ENCODE measurements at regions not wholly inside any gene's neighbourhood (a gene's known extent, or its start where the extent isn't known, plus 50 kb on each side); places are given as distances from the start of the nearest gene placed in this dataset.

DNA sequence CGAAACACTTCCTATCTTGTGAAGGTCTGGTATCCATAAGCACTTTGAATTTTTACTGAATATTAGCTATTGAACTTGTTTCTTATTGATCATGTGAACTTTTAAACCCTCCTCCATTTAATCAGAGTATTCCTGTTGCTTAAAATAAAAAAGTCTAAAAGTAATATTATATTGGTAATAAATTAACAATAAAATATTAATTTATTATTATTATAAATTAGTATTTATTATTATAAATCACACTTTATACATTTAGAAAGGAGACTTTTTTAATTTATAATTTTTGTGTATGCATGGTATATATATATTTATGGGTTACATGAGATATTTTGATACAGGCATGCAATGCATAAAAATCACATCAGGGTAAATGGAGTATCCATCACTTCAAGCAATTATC, 295.4 kb upstream of the NETO1 start:
- ATAC-seq (ENCODE audit: low read depth), result no peak
- no peak overlapping the region for H3K27ac Mint-ChIP-seq
- H3K4me3 Mint-ChIP-seq, result no peak overlapping the region
- H3K9me3 Mint-ChIP-seq, result no peaks in the 10 kb centered on the region
- H3K27me3 Mint-ChIP-seq, result no peaks in the 10 kb centered on the region
- no peaks in the 10 kb centered on the region for H3K36me3 Mint-ChIP-seq
- no peak for DNase-seq (ENCODE audit: low spot score in 2 of 2)
- H3K4me1 Mint-ChIP-seq, result no peaks in the 10 kb centered on the region

DNA sequence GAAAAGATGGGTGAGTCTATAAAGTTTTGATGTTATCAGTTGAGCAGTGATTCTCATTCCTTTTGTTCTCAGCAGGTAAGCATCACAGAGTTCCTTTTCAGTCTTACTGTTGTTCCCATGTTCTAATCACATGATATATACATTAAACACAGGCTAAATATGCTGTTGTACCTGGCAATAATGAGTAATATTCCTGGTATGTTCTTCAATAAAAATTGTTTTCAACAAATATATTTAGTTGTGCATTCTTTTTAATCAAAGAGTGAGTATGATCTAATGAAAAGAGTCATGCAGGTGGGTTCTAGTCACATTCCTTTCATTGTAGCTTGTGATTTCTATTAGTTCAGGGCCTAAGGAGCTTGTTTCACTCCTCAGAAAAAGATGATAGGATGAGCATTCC, 288.3 kb upstream of the NETO1 start:
- Mint-ChIP-seq H3K9me3 (no peaks in the 10 kb centered on the region), H3K4me3 (no peak overlapping the region), H3K27ac (no peak overlapping the region), H3K27me3 (no peaks in the 10 kb centered on the region), H3K36me3 (no peaks in the 10 kb centered on the region), H3K4me1 (no peaks in the 10 kb centered on the region)
- DNase-seq (ENCODE audit: low spot score in 2 of 2) (no peak), ATAC-seq (ENCODE audit: low read depth) (no peak)

DNA sequence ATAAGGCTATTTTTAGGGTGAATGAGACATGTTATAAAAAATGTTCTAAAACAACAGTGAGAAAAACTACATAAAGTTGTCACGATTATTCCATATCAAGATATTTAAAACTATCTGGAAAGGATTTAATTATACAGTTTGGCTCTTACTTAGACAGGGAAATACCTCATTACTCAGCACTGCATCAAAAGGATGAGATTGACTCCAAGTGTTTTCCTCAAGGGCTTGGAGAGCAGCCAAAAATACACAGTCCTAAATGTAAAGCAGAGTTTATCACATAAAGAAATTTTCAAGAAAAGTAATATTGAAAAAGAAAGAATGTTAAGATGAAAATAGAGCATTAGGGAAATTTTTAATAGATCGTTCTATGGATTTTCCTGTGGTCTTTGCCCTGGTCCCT, 285.5 kb upstream of the NETO1 start:
- H3K36me3 Mint-ChIP-seq, result no peaks in the 10 kb centered on the region
- H3K27me3 Mint-ChIP-seq, result no peaks in the 10 kb centered on the region
- no peak for DNase-seq (ENCODE audit: low spot score in 2 of 2)
- H3K4me3 Mint-ChIP-seq, result no peak overlapping the region
- ATAC-seq (ENCODE audit: low read depth), result no peak
- H3K9me3 Mint-ChIP-seq, result peaks cover 1% of the 10 kb centered on the region
- H3K27ac Mint-ChIP-seq, result no peak overlapping the region
- no peaks in the 10 kb centered on the region for H3K4me1 Mint-ChIP-seq

DNA sequence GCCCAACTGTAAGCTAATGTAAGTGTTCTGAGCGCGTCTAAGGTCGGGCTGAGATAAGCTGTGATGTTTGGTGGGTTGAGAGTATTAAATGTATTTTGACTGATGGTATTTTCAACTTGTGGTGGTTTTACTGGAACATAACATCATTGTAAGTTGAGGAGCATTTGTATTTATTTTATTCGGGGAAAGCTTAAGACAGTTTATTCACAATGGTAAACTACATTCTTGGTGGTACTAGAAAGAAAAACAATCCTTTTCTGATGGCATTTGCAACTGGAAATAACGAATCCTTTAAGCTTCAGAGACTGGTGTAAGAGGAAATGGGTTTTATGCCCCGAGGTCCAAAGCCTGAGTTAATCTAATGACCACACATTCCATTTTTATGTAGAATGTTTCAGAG, 283.3 kb upstream of the NETO1 start:
- Mint-ChIP-seq H3K27ac (no peak overlapping the region), H3K27me3 (no peaks in the 10 kb centered on the region), H3K4me3 (no peak overlapping the region), H3K36me3 (no peaks in the 10 kb centered on the region), H3K4me1 (no peaks in the 10 kb centered on the region), H3K9me3 (peaks cover 1% of the 10 kb centered on the region)
- DNase-seq (ENCODE audit: low spot score in 2 of 2) (no peak), ATAC-seq (ENCODE audit: low read depth) (no peak)

DNA sequence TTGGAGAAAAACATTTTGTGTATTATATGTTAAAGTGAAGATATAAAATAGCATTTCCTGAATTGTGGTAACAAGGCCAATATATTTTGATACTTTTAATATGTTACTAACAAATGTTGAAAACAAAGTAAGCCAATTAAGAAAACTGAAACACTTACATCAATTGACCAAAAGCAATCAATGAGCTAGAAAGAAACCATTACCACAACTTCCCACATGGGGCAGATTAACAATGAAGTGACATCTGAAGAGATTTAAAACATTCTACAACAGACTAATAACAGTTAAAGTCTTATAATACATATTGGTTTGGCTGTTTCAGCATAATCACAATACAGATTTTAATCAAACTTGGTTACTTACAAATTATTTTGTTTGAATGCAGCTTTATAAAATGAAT, 282.4 kb upstream of the NETO1 start:
- Mint-ChIP-seq H3K36me3 (no peaks in the 10 kb centered on the region), H3K9me3 (peaks cover 1% of the 10 kb centered on the region), H3K4me1 (no peaks in the 10 kb centered on the region), H3K4me3 (no peak overlapping the region), H3K27ac (no peak overlapping the region), H3K27me3 (no peaks in the 10 kb centered on the region)
- DNase-seq (ENCODE audit: low spot score in 2 of 2) (no peak), ATAC-seq (ENCODE audit: low read depth) (no peak)

DNA sequence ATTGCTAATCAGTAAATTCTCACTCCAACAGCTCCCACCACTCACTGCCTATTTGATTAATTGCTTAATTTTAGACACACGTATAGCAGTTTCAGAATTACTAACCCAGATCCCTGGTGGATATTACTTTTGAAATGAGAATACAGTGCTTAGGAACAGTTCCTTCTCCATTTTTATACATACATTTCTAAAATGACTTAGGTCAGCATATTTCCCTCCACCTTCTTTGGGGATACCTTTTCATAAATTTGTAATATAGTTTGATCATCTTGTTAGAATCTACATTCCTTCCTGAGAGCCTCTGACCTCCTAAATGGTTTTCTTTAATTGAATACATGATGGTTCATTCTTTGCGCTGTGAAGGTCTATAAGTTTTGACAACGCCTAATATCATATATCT, 279.8 kb upstream of the NETO1 start:
- ATAC-seq (ENCODE audit: low read depth) (no peak), DNase-seq (ENCODE audit: low spot score in 2 of 2) (no peak)
- no peaks in the 10 kb centered on the region for H3K27me3 Mint-ChIP-seq
- no peak overlapping the region for H3K4me3 Mint-ChIP-seq
- H3K36me3 Mint-ChIP-seq, result no peaks in the 10 kb centered on the region
- H3K27ac Mint-ChIP-seq, result no peak overlapping the region
- H3K9me3 Mint-ChIP-seq, result peaks cover 1% of the 10 kb centered on the region
- H3K4me1 Mint-ChIP-seq, result no peaks in the 10 kb centered on the region

DNA sequence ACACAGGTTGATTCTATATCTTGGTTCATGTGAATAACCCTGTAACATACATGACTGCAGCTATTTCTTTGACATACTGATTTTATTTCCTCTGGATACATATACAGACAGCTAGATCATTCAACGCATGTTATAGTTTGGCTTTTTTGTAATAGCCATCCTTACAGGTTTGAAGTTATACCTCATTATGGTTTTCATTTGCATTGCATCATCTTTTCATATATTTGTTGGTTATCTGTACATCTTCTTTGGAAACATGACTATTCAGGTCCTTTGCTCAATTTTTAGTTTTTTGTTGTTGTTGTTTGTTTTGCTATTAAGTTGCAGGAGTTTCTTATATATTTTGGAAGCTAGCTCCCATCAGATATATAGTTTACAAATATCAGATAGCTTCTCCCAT, 276.2 kb upstream of the NETO1 start:
- no peaks in the 10 kb centered on the region for H3K4me1 Mint-ChIP-seq
- no peak overlapping the region for H3K4me3 Mint-ChIP-seq
- no peak for DNase-seq (ENCODE audit: low spot score in 2 of 2)
- no peak for ATAC-seq (ENCODE audit: low read depth)
- H3K27me3 Mint-ChIP-seq, result no peaks in the 10 kb centered on the region
- peaks cover 3% of the 10 kb centered on the region for H3K9me3 Mint-ChIP-seq
- H3K36me3 Mint-ChIP-seq, result no peaks in the 10 kb centered on the region
- no peak overlapping the region for H3K27ac Mint-ChIP-seq

DNA sequence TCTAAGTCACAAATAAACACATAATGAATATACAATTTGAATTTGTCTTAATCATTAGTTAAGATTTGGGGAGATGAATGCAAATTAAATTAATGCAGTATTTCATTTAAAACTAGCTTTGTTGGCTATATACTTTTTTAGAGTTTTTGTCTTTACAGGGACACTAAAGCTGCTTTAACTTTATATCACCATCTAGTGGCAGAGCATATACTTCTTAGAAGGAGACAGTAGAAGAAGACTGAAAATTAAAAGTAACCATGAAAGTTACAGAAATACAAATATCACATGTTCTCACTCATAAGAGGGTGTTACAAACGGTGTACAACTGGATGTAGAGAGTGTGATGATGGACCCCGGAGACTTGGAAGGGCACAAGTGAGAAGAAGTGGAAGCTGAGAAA, 268.3 kb upstream of the NETO1 start:
- DNase-seq (ENCODE audit: low spot score in 2 of 2) (peak in 1 of 2 donors; percentile 2), ATAC-seq (ENCODE audit: low read depth) (no peak)
- Mint-ChIP-seq H3K4me3 (no peak overlapping the region), H3K27me3 (no peaks in the 10 kb centered on the region), H3K4me1 (peaks cover 7% of the 10 kb centered on the region), H3K36me3 (no peaks in the 10 kb centered on the region), H3K9me3 (peaks cover 3% of the 10 kb centered on the region), H3K27ac (no peak overlapping the region)

DNA sequence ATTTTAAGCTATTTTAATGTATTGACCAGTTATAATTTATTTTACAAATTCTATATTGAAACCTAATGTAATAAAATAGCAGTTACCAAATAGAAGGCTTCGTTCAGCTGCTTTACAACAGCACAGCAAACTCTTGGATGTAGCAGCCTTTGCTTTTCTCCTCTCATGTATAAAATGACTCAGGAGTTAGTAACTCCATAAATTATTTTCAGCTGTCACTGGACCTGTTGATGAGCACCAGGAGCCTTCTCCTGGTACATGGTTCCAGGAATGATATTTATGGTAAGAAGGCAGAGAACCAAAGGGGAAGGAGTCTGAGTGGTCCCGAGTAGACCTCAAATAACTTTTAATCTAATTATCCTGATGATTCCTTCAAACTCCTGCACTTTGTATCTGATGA, 256.4 kb upstream of the NETO1 start:
- H3K9me3 Mint-ChIP-seq, result peaks cover 3% of the 10 kb centered on the region
- no peak overlapping the region for H3K27ac Mint-ChIP-seq
- H3K4me3 Mint-ChIP-seq, result no peak overlapping the region
- H3K36me3 Mint-ChIP-seq, result no peaks in the 10 kb centered on the region
- no peaks in the 10 kb centered on the region for H3K27me3 Mint-ChIP-seq
- DNase-seq (ENCODE audit: low spot score in 2 of 2) (no peak), ATAC-seq (ENCODE audit: low read depth) (no peak)
- peaks cover 4% of the 10 kb centered on the region for H3K4me1 Mint-ChIP-seq

DNA sequence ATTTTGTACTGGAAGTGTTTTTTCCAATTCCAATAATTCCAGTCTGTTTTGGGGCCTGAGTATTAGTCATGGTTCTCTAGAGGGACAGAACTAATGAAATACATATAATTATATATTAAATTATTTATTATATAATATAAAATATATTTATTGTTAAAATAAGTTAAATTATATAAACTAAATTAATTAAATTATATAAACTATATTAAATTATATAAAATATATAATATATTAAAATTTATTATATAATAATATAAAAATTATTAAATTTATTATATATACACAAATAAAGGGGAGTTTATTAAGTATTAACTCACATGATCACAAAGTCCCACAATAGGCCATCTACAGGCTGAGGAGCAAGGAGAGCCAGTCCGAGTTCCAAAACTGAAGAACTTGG, 253.4 kb upstream of the NETO1 start:
- peaks cover 4% of the 10 kb centered on the region for H3K9me3 Mint-ChIP-seq
- H3K27ac Mint-ChIP-seq, result no peak overlapping the region
- ATAC-seq (ENCODE audit: low read depth), result no peak
- peaks cover 4% of the 10 kb centered on the region for H3K4me1 Mint-ChIP-seq
- no peaks in the 10 kb centered on the region for H3K36me3 Mint-ChIP-seq
- DNase-seq (ENCODE audit: low spot score in 2 of 2), result no peak
- no peak overlapping the region for H3K4me3 Mint-ChIP-seq
- no peaks in the 10 kb centered on the region for H3K27me3 Mint-ChIP-seq

DNA sequence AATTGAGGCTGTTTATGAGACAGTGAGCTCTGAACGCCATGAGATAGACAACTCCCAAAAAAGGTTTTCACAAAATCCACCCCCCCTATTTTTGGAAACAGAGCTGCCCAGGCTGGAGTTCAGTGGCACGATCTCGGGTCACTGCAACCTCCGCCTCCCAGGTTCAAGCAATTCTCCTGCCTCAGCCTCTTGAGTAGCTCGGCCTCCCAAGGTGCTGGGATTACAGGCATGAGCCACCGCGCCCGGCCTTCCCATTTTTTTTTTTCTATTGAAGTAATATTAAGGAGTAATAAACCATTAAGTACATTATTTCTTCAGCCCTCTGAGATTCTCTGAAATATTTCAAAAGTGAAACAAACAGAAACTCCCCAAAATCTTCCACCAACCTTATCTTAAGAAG, 252.8 kb upstream of the NETO1 start:
- Mint-ChIP-seq H3K9me3 (peaks cover 4% of the 10 kb centered on the region), H3K27ac (no peak overlapping the region), H3K4me3 (no peak overlapping the region), H3K4me1 (peaks cover 4% of the 10 kb centered on the region), H3K36me3 (no peaks in the 10 kb centered on the region), H3K27me3 (no peaks in the 10 kb centered on the region)
- DNase-seq (ENCODE audit: low spot score in 2 of 2), result no peak
- ATAC-seq (ENCODE audit: low read depth), result no peak

DNA sequence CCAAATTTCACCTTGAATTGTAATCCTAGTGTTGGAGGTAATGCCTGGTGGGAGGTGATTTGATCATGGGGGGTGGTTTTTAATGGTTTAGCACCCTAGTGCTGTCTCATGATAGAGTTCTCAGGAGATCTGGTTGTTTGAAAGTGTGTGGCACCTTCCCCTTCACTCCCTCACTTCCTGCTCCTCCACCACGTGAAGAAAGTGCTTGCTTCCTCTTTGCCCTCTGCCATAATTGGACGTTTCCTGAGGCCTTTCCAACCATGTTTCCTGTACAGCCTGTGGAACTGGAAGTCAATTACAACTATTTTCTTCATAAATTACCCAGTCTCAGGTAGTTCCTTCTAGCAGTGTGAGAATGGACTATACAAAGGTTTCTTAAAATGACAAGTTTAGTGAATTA, 251.8 kb upstream of the NETO1 start:
- H3K27ac Mint-ChIP-seq, result no peak overlapping the region
- ATAC-seq (ENCODE audit: low read depth), result peak; percentile 59
- peaks cover 4% of the 10 kb centered on the region for H3K4me1 Mint-ChIP-seq
- no peaks in the 10 kb centered on the region for H3K27me3 Mint-ChIP-seq
- H3K36me3 Mint-ChIP-seq, result no peaks in the 10 kb centered on the region
- DNase-seq (ENCODE audit: low spot score in 2 of 2), result no peak
- no peak overlapping the region for H3K4me3 Mint-ChIP-seq
- peaks cover 4% of the 10 kb centered on the region for H3K9me3 Mint-ChIP-seq

DNA sequence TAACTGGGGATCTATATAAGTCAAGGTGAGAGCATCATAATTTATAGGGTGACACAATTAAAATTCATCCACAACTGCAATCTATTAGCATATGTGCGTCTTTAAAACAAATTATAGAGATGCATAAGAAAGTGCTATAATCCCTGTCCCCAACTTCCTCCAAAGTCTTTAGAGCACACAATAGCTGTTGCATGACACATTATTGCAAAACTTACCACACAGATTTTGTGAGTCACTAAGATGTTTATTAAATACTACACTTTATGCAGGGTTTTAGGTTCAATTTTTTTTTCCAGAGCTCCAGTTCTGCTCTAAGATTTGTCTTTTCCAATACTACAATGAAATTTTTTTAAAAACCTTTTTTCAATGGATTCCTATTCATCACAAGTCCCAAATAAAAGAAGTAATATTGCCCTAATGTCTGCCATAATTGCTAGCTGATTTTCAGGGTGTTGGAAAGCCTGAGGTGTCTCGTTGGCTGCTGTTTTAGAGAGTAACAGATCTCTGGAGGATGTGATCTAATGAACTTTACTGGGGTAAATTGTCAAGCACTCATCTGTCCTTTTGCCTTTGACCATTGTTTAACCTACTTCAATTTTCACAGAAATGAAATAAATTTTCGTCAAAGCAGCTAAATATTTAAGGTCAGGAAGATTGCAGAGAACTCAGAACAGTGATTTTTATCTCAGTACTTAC, 250.5 kb upstream of the NETO1 start:
- no peak for ATAC-seq (ENCODE audit: low read depth)
- H3K4me3 Mint-ChIP-seq, result no peak overlapping the region
- H3K4me1 Mint-ChIP-seq, result peaks cover 4% of the 10 kb centered on the region
- H3K9me3 Mint-ChIP-seq, result peaks cover 4% of the 10 kb centered on the region
- no peak overlapping the region for H3K27ac Mint-ChIP-seq
- DNase-seq (ENCODE audit: low spot score in 2 of 2), result no peak
- H3K36me3 Mint-ChIP-seq, result no peaks in the 10 kb centered on the region
- H3K27me3 Mint-ChIP-seq, result no peaks in the 10 kb centered on the region

DNA sequence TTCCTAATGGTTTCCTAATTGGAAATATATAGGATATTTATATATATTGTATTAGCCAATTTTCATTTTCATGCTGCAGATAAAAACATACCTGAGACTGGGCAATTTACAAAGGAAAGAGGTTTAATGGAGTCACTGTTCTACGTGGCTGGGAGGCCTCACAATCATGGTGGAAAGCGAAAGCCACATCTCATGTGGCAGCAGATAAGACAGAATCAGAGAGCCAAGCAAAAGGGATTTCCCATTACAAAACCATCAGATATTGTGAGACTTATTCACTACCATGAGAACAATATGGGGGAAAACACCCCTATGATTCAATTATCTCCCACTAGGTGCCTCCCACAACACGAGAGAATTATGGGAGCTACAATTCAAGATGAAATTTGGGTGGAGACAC, 242.5 kb upstream of the NETO1 start:
- H3K9me3 Mint-ChIP-seq, result peaks cover 4% of the 10 kb centered on the region
- no peak for ATAC-seq (ENCODE audit: low read depth)
- H3K36me3 Mint-ChIP-seq, result no peaks in the 10 kb centered on the region
- no peaks in the 10 kb centered on the region for H3K27me3 Mint-ChIP-seq
- H3K4me1 Mint-ChIP-seq, result no peaks in the 10 kb centered on the region
- no peak for DNase-seq (ENCODE audit: low spot score in 2 of 2)
- no peak overlapping the region for H3K27ac Mint-ChIP-seq
- no peak overlapping the region for H3K4me3 Mint-ChIP-seq

DNA sequence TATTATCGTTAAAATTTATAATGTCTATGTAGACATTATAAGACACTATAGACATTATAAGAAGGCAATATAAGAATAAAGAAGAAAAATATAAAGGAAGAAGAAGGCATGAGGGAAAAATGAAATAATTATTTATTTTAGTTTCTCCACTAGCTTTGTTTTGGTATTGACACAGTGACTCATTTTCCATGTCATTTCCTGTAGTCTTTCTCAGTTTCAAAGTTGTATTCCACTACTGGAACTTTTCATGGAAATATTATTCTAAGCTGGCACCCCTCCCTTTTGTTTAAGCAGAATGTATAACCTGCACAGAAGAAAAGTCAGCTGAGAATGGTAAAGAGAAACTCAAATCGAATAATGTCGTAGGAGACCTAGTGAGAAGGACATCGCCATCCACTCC, 234.2 kb upstream of the NETO1 start:
- no peaks in the 10 kb centered on the region for H3K36me3 Mint-ChIP-seq
- no peaks in the 10 kb centered on the region for H3K27me3 Mint-ChIP-seq
- no peak for DNase-seq (ENCODE audit: low spot score in 2 of 2)
- H3K9me3 Mint-ChIP-seq, result peaks cover 1% of the 10 kb centered on the region
- no peak overlapping the region for H3K4me3 Mint-ChIP-seq
- H3K27ac Mint-ChIP-seq, result no peak overlapping the region
- no peak for ATAC-seq (ENCODE audit: low read depth)
- H3K4me1 Mint-ChIP-seq, result no peaks in the 10 kb centered on the region
